Ovary (tissue), 7 donors: ENCODE measurements at regions not wholly inside any gene's neighbourhood (a gene's known extent, or its start where the extent isn't known, plus 50 kb on each side); places are given as distances from the start of the nearest gene placed in this dataset.

Experiments used
- DNase-seq, 5 donors: peaks; one replicate each; pipeline ENCODE4 v3.0.0-alpha.2; 2019 to 2020
- H3K27ac ChIP-seq, 2 donors: fragments of 200-600 bp; one replicate each; pipeline versions ENCODE4 v1.5.1 to v1.8.0; 2019 to 2022
- H3K27me3 ChIP-seq: fragments of 200-600 bp; one replicate; pipeline ENCODE4 v1.8.0; 2022
- H3K36me3 ChIP-seq: fragments of 200-600 bp; sonication (generic); one replicate; pipeline ENCODE4 v1.5.1; 2019
- H3K4me1 ChIP-seq: one replicate; pipeline ENCODE4 v1.8.1; 2013; ENCODE audit warnings: mild to moderate bottlenecking, moderate library complexity; ENCODE audit not compliant: insufficient read depth
- H3K4me3 ChIP-seq: fragments of 200-600 bp; sonication (generic); one replicate; pipeline ENCODE4 v1.5.1; 2017
- H3K9me3 ChIP-seq, 2 donors: fragments of 200-600 bp in 1 of 2; sonication (generic) in 1 of 2; one replicate each; pipeline versions ENCODE4 v1.5.1 to v1.8.1; 2013 to 2019; ENCODE audit warnings: mild to moderate bottlenecking in 1 of 2, moderate library complexity in 1 of 2
- CTCF ChIP-seq, 3 donors: fragments of 450-650 bp in 2 of 3; fragments of 200-600 bp in 1 of 3; IDR thresholded peaks; one replicate each; pipeline versions ENCODE4 v1.5.1 to v1.8.0; 2016 to 2022; ENCODE audit warnings: antibody characterized with exemption in 3 of 3, mild to moderate bottlenecking in 1 of 3
- EP300 ChIP-seq: sonication (generic); formaldehyde crosslinking; IDR thresholded peaks from one replicate; pipeline ENCODE4 v1.6.1; 2017; ENCODE audit warnings: antibody characterized with exemption
- POLR2A ChIP-seq: fragments of 450-650 bp; IDR thresholded peaks from one replicate; pipeline ENCODE4 v1.6.1; 2017; ENCODE audit warnings: antibody characterized with exemption, mild to moderate bottlenecking, moderate library complexity
- WGBS, 3 donors: extraction: QIAGEN DNeasy Blood & Tissue Kit in 1 of 3; methylation state at CpG; one replicate each; pipeline versions ENCODE4 v1.1.5 to v1.1.7; 2013 to 2017; 5-methylcytosine and 5-hydroxymethylcytosine counted together
- intact Hi-C, 4 donors: fragments of 100-400 bp; cut with DNase I; formaldehyde crosslinking; loops; one replicate each; pipeline versions ENCODE4 v1.11.0 to v1.15.1; 2022 to 2023
- donor health status: DM: no; HTN: no; CAD: no; lungs with moderate emphysema.
- donor health status: DM: no; HTN: no; CAD: no.
- donor health status: Bipolar disorder and iron deficiency.
- donor health status: DM: no; HTN: no; CAD: no.
- donor health status: DM: yes; HTN: yes; CAD: no.

DNA sequence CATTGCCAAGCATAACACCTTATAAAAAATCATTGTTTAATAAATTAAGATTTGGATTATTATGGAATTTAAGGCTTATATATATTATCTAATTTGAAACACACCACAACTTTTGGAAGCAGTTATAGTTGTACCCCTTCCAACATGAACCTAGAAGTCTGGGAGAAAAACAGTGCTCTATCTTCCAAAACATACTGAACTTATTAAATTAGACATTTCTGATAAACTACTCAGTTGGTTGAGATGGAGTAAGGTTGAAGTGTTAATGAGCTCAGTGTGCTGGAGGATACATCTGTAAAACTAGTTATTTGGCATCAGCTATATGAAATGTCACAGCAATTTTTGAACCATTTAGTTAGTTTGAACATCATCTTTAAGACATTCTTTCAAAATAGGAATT, 227.4 kb downstream of the ALX1 start:
- H3K36me3 ChIP-seq: no peaks in the 10 kb centered on the region
- H3K27ac ChIP-seq: no peak overlapping the region
- H3K4me3 ChIP-seq: no peak overlapping the region
- H3K9me3 ChIP-seq: no peaks in the 10 kb centered on the region
- no peak for TF ChIP-seq POLR2A
- no peak for TF ChIP-seq EP300
- TF ChIP-seq CTCF (IDR thresholded peaks at IDR 0.05): no peak
- H3K27me3 ChIP-seq: no peaks in the 10 kb centered on the region
- no peak for DNase-seq
- no peaks in the 10 kb centered on the region for H3K4me1 ChIP-seq
- intact Hi-C loops: no loop called here

DNA sequence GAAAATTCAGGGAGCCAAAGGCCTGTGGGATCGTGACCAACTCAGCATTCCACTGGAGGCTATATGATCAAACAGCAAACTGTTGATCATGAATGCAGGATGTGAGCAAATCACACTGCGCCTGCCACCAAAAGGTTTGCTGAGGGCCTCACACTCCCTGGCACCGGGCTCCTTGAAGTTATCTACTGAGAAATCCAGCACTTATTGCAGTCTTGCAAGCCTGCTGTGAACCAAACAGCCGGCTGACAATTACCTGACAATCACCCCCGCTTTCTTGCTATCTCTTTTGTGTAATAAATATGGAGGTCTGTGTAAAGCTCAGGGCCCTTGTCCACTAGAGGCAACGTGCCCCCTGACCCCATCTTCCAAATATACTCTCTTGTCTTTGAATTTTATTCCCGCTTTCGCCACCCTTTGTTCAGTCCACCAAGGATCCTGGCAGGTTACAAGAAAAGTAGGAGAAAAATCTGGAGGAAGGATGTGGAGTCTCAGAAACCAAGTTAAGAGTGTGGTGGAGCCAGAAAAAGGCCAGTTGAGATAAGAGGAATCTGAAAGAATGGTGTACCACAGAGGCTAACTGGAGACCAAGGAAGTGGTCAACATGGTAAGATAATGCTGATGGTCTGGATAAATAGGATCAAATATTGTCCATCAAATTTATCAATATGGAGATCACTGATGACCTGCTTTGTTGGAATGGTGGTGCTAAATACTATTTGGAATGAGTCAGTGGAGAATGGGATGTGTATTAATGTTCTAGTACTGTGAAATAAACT, 229.2 kb downstream of the ALX1 start:
- Histone ChIP-seq H3K9me3 (no peaks in the 10 kb centered on the region), H3K4me1 (no peaks in the 10 kb centered on the region), H3K36me3 (no peaks in the 10 kb centered on the region), H3K27me3 (no peaks in the 10 kb centered on the region), H3K4me3 (no peak overlapping the region), H3K27ac (no peak overlapping the region)
- 51 to 60% (median 54%) methylated on average over 8 of the region's 8 CpGs for WGBS, 3 donors
- no peak for DNase-seq
- intact Hi-C loops: no loop called here
- TF ChIP-seq CTCF (IDR thresholded peaks at IDR 0.05) (no peak), POLR2A (no peak), EP300 (no peak)

DNA sequence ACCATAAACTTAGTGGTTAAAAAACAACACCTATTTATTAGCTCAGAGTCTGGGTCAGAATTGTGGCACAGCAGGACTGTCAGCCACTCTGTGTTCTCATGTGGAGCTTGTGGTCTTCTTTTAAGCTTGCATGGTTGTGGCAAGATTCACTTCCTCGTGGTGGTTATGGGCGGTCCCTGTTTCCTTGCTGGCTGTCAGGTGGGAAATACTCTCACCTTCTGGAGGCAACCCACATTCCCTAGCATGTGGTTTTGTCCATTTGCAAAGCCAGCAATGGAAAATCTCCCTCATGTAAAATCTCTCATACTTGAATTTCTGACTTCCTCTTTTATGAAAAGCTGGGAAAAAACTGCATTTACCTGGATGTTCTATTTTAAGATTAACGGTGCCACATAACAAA, 229.8 kb downstream of the ALX1 start:
- Histone ChIP-seq H3K27me3 (no peaks in the 10 kb centered on the region), H3K27ac (no peak overlapping the region), H3K4me3 (no peak overlapping the region), H3K4me1 (no peaks in the 10 kb centered on the region), H3K9me3 (no peaks in the 10 kb centered on the region), H3K36me3 (no peaks in the 10 kb centered on the region)
- no peak for DNase-seq
- WGBS, 3 donors: 61 to 74% (median 64%) methylated on average over 3 of the region's 3 CpGs
- no peak for TF ChIP-seq POLR2A
- no peak for TF ChIP-seq CTCF (IDR thresholded peaks at IDR 0.05)
- TF ChIP-seq EP300: no peak
- intact Hi-C loops: no loop called here

DNA sequence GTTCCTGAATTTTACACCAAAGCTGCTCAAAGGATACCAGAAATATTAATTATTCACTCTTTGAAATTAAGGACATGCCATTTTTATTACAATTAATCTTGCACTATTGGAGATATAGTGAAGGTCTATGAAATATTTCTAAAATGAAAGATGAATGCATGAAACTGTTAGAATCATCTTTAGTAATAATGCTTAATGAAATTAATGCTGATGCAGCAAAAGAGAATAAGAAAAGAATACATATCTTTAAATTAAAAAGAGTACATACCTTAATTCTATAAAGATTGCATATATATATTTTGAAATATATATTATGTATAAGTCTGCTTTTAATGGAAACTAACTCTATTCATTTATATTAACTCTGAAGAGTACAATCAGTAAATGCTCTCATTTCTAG, 236.0 kb downstream of the ALX1 start:
- H3K4me1 ChIP-seq: no peaks in the 10 kb centered on the region
- no peak for TF ChIP-seq EP300
- no peak for TF ChIP-seq POLR2A
- TF ChIP-seq CTCF (IDR thresholded peaks at IDR 0.05): no peak
- DNase-seq: no peak
- H3K9me3 ChIP-seq: no peaks in the 10 kb centered on the region
- no peaks in the 10 kb centered on the region for H3K36me3 ChIP-seq
- intact Hi-C loops: no loop called here
- H3K27me3 ChIP-seq: no peaks in the 10 kb centered on the region
- H3K4me3 ChIP-seq: no peak overlapping the region
- no peak overlapping the region for H3K27ac ChIP-seq
